ENCODE measurements at regions not wholly inside any gene's neighbourhood (a gene's known extent, or its start where the extent isn't known, plus 50 kb on each side); places are given as distances from the start of the nearest gene placed in this dataset.

DNA sequence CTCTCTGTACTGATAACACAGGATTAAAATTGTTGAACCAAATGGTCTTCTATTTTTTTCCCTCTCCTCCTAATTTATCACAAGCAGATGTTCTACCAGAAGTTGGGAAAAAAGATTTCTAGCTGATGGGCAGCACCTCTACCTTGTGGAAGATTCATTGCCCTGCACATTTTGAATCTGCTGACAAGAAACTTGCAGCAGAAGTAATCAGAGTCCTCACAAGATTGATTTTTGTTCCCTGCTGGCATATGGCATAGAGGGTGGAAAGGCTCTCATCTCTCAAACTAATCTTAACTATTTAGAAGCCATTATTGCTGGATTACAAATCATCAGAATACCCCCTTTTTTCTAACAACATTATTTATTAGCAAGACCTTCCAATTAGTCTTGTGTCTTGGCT is 148.9 kb upstream of the MEIS2 start:
- TF ChIP-seq, protein P1, sequence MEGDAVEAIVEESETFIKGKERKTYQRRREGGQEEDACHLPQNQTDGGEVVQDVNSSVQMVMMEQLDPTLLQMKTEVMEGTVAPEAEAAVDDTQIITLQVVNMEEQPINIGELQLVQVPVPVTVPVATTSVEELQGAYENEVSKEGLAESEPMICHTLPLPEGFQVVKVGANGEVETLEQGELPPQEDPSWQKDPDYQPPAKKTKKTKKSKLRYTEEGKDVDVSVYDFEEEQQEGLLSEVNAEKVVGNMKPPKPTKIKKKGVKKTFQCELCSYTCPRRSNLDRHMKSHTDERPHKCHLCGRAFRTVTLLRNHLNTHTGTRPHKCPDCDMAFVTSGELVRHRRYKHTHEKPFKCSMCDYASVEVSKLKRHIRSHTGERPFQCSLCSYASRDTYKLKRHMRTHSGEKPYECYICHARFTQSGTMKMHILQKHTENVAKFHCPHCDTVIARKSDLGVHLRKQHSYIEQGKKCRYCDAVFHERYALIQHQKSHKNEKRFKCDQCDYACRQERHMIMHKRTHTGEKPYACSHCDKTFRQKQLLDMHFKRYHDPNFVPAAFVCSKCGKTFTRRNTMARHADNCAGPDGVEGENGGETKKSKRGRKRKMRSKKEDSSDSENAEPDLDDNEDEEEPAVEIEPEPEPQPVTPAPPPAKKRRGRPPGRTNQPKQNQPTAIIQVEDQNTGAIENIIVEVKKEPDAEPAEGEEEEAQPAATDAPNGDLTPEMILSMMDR (IDR thresholded peaks at IDR 0.05) = no peak
- no peak for TF ChIP-seq ZNF302 (CRISPR knock-in tag; IDR thresholded peaks at IDR 0.05)
- TF ChIP-seq POLR2A (IDR thresholded peaks at IDR 0.05; ENCODE audit: low read length) = no peak
- no peak for TF ChIP-seq JUN (IDR thresholded peaks at IDR 0.05)
- no peak for TF ChIP-seq EP300 (IDR thresholded peaks at IDR 0.05)
- TF ChIP-seq CBX2 (IDR thresholded peaks at IDR 0.05; ENCODE audit: borderline replicate concordance, low read depth) = no peak
- TF ChIP-seq, protein P2, sequence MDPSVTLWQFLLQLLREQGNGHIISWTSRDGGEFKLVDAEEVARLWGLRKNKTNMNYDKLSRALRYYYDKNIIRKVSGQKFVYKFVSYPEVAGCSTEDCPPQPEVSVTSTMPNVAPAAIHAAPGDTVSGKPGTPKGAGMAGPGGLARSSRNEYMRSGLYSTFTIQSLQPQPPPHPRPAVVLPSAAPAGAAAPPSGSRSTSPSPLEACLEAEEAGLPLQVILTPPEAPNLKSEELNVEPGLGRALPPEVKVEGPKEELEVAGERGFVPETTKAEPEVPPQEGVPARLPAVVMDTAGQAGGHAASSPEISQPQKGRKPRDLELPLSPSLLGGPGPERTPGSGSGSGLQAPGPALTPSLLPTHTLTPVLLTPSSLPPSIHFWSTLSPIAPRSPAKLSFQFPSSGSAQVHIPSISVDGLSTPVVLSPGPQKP (IDR thresholded peaks at IDR 0.05; ENCODE audit: low read depth, low read length) = no peak
- no peak for TF ChIP-seq NFE2L2 (conservative IDR thresholded peaks at IDR 0.05; ENCODE audit: low read length)
- TF ChIP-seq HOXA7 (CRISPR knock-in tag; IDR thresholded peaks at IDR 0.05) = no peak
- no peak for TF ChIP-seq KDM1A (IDR thresholded peaks at IDR 0.05; ENCODE audit: low read depth)
- TF ChIP-seq, protein P3, sequence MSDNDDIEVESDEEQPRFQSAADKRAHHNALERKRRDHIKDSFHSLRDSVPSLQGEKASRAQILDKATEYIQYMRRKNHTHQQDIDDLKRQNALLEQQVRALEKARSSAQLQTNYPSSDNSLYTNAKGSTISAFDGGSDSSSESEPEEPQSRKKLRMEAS (IDR thresholded peaks at IDR 0.05) = no peak
- TF ChIP-seq RAD21 (conservative IDR thresholded peaks at IDR 0.05 in 1 of 2, IDR thresholded peaks at IDR 0.05 in 1 of 2) = no peak
- no peak for TF ChIP-seq NPAS2 (CRISPR knock-in tag; IDR thresholded peaks at IDR 0.05; ENCODE audit: borderline replicate concordance)

All from A549 (cell line).